HG02852 (cell line): ENCODE measurements at regions not wholly inside any gene's neighbourhood (a gene's known extent, or its start where the extent isn't known, plus 50 kb on each side); places are given as distances from the start of the nearest gene placed in this dataset.
"Not testable (repeated sequence)": the region's sequence is repeated elsewhere in the genome, so short reads cannot be mapped to it uniquely, and the experiment has no call there.

Source experiments
- ATAC-seq: cut with Tn5 transposase; IDR thresholded peaks from one replicate; pipeline ENCODE4 v1.9.1; 2021; ENCODE audit warnings: mild to moderate bottlenecking, moderate library complexity; ENCODE audit not compliant: unreplicated experiment

DNA sequence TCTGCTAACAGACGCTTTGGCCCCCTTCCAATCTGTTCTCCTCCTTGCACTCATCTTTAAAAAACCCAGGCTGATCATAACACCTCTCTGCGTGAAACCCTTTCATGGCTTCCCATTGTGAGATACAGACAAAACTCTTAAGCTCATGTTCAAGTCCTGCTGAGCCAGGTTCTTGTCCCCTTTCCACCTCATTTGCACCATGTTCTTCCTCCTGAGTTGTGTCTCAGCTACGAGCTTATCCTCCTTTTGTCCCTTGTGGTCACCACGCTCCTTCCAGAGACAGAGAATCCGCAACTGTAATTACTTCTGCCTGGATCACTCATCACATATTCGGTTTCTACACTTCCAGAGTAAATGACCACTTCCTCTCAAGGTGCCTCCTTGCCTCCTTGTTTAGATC, 238.8 kb downstream of the ACTR3 start:
- ATAC-seq = no peak

DNA sequence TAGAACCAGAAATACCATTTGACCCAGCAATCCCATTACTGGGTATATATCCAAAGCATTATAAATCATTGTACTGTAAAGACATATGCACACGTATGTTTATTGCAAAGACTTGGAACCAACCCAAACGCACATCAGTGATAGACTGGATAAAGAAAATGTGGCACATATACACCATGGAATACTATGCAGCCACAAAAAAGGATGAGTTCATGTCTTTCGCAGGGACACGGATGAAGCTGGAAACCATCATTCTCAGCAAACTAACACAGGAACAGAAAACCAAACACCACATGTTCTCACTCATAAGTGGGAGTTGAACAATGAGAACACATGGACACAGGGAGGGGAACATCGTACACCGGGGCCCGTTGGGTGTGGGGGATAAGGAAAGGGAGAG, 242.2 kb downstream of the ACTR3 start:
- ATAC-seq = not testable (repeated sequence)

DNA sequence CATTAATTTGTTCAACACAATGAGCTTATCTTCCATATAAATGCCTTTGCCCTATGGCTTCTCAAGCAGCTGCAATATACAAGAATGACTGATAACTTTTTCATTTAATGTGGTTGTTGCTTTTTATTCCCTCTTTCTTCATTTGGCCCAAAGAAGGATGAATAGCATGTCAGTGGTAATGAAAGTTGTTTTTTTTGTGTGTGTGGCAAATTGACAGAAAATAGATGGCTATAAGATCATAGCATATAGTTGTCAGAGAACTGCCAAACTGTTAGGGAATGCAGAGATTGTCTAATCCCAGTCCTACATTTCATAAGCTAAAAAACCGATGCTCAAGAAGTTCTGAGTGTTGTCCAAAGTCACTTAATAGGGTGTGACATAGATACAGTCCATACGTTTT, 244.3 kb downstream of the ACTR3 start:
- no peak for ATAC-seq

DNA sequence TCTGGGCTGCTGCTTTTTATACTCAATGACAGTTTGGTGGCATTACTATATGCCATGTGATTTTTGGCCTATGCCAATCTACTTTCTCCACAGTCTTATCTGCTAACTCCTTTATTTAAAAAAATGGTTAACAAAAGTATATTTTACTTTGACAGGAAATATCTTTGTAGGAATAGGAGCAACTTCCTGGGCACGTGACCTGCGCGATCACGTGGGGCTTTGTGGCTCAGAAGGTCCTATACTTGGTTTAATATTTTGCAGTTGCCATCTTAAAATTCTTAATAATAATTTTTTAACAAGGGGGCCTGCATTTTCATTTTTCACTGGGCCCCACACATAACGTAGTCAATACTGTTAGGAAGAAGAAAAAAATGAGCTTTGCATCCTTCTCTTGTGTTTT, 249.7 kb downstream of the ACTR3 start:
- no peak for ATAC-seq

DNA sequence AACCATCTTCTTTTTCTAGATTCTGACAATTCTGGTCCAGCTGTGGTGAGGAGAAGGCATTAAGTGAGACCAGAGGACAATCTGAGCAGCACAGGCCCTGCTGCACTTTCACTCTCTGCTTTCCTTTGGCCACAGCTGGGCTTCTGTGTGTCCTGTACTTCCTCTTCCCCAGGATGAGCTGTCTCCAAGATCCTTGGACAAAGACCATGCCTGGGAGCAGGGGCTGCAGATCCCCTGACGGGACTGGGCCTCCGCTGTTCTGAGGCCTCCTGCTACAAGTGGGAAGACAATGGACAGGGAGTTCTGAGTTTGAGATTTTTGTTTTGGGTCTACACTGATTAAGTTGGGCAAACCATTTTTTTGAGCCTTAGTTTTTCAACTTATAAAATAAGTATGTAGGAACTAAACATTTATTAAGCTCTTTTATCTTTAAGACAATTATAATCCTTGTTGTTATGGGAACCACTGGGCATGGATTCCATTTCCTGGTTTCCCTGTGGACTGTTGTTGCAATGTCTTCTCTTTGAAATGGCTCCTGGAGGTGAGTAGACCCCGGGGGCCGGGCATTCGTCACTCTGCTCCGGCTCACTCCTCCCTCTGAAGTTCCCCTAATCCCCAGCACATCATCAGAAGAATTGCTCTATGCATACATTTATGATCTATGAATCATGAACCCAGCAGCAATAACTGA, 266.6 kb downstream of the ACTR3 start:
- ATAC-seq = no peak

DNA sequence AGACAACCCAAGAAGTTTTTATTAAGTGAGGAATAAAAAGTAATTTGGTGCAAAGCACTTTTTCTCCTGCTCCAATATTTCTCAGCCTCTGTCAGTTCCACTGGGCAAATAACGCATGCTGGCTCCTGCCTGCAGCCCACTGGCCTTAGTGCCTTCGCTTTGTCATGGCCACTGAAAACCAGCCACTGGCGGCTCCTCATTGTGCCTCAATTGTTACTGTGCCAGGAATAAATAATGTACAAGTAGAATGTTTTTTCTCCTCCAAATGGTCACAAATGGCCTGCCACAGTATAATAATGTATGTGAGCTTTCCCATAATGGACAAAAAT, 267.1 kb downstream of the ACTR3 start:
- no peak for ATAC-seq

DNA sequence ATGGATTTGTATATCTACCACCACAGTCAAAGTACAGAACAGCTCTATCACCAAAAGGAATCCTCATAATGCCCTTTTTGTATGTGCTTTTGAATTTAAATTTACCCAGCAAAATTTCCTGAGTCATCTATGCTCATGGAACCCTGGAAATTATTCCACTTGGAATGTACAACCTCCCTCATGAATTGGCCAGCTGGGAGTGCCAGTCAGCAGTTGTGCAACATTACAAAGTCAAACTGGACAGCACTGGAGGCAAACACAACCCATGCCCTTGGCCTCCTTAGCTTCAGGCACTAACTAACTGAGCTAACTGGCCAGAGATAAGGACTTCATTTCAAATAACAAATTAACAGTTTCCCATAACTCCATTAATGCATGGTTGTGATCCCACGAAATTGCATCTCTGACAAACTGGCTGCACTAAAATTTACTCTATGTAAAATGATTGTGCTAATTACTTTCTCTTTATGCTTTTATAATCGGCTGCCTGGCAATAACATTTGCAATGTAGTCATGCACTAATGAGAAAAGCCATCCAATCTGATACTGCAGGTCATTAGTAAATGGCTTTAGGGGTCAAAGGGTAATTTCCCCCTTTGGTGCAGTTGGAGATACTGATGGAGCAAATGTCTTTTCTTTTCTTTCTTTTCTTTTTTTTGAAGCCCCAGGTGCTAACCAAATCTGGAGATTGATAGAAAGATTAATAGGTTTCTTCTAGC, 270.5 kb downstream of the ACTR3 start:
- ATAC-seq = no peak

DNA sequence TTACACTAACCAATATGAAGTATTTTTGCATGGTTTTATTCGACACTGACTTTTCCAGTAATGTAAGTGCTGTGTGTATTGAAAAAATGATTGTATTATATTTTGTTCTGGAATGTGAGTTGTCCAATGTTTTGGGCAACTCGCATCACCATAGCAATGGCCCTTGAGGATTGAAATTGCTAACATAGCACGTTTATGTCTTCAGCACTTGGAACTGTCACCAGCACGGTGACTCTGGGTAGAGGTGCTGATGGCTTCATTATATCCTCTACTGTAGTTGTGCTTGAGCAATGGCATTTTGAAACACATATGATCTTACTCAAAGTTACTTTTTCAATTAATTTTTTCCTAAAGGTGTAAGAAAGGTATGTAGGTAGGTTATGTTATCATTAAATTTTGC, 271.5 kb downstream of the ACTR3 start:
- no peak for ATAC-seq

DNA sequence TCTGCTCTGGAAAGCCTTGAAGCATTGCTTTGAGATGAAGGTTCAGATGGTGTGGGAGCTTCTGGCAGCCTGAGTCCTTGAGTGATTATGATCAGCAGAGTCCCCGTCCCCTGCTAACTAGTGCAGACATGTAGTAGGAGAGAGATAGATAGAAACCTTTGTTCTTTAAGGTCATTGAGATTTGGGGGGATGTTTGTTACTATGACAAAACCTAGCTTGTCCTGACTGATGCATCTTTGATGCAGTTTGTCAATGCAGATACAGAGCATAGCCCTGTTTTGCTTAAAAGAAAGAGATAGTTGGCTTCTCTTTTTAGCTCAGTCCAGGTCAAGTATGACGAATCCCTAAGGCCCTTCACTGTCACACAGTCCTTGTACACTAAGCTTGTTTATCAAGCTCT, 274.6 kb upstream of the DPP10 start:
- no peak for ATAC-seq

DNA sequence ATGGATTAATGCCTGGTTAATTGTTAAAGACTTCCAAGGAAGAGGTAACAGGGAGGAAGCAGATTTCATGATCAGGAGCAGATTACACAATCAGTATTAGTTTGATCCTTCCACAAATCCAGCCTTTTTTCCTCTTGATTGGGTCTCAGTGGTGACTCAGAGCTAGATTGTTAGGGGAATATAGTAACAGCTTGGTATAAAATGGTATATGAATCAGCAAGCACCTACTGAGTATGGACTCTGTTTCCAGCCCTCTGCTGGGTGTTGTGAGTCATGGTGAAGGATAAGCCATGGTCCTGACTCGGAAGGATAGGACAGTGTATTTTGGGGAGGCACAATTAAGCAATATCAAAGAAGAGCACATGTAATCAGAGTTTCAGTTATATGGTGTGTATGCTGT, 272.4 kb upstream of the DPP10 start:
- ATAC-seq = no peak

DNA sequence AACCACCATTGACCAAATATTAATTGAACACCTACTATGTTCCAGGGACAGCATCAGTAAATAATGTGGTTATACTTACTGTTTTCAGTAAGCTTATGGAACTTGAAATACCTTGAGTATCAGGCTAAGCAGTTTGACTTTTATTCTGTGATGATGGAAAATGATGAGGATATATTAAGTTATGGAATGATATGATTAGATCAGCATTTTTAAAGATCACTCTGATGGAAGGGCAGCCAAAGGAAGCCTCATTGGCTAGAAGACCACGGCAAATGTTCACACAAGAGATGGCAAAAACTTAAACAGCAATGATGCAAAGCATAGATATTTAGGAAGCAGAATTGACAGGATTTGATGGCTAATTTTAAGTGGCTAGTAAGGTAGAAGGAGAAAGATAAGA, 266.9 kb upstream of the DPP10 start:
- ATAC-seq = no peak

DNA sequence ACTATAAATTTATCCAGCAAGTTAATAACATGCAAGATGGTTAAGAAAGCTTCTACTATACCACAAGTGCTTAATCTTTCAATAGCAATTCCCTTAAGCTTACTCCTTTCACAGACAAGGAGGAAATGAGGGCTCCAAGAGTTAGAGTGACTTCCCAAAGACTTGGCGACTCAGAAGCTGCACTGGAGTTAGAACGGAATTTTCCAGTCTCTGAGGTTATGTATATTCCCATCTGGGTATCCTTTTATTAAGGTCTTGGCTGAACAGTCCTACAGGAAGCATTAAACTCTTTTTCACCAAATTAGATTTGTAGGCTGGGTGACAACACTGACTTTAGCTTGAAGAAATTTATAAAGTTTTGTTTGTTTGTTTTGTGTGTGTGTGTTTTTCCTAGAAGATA, 256.9 kb upstream of the DPP10 start:
- no peak for ATAC-seq

DNA sequence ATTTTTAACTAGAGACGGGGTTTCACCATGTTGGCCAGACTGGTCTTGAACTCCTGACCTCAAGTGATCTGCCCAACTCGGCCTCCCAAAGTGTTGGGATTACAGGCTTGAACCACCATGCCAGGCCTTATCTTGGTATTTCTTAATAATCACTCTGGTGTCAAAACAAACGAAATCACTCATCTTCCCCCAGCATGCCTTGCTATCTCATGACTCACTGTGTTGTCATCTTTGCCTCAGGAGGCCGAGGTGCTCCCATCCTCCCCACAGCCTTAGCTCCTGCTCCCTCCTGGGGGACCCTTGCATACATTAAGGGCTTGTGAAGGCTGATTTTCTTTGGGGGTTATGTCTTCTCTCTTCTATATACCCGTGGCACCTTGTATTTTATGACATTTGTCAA, 250.1 kb upstream of the DPP10 start:
- ATAC-seq = no peak

DNA sequence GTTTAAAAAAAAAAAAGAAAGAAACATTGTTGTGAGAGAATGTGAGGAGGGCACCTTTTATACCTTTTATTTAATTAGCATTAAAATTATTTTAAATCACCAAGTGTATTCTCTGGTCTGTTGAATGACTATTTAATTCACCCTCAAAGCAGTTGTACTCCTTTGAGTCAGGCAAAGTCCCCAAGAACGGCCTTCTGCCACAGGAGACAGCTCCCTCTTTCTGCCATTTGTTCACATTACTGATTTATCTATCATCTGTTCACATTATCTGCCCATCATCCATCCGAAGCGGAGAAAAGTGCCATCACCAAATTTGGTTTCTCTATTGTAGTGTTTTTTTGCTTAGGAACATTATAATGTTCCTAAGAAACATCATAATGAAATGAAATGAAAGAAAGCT, 240.7 kb upstream of the DPP10 start:
- ATAC-seq = no peak

DNA sequence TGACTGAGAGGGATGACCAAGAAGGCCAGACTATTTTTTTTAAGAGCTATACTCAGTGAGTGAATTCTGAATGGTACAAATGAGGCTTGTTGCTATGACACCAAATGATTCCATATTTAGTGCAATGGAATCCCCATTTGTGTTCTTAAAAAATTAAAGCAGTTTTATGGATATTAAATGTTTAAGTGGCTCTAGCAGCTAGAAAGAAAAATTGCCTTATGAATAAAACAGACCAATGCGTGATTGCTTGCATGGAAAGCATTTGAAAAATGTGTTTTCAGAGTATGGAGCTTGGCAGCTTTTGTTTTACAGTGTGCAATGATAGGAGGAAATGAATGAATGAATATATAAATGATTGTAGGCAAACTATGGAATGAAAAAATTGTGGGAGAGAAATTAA, 238.8 kb upstream of the DPP10 start:
- no peak for ATAC-seq

DNA sequence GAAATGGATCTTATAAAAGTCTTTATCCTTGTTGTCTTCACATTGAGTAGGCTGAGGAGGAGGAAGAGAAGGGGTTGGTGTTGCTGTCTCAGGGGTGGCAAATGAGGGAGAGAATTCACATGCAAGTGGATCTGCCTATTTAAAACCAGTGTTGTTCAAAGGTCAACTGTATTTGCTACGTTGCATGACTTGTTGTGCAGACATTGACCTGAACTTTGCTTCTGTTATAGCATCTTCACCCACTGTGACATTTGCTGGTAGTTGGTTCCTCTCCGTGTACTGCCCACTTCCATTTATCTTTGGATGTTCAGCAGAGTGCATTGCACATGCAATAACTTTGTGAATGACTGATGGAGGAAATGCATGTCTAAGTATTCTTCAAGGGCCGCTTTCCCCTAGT, 228.6 kb upstream of the DPP10 start:
- no peak for ATAC-seq

DNA sequence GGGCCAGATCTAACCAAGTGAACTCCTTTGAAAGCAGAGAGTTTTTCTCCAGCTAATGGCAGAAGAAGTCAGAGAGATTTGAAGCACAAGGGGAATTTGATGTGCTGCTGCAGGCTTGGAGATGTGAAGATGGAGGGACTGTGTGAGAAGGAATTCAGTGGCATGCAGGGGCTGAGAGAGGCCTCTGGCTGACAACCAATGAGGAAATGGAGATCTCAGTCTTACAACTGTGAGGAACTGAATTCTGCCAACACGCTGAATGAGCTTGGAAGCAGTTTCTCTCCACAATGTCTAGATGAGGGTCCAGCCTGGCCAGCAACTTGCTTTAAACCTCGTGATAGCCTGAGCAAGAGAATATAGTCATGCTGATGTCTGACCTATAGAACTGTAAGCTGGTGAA, 224.1 kb upstream of the DPP10 start:
- no peak for ATAC-seq

DNA sequence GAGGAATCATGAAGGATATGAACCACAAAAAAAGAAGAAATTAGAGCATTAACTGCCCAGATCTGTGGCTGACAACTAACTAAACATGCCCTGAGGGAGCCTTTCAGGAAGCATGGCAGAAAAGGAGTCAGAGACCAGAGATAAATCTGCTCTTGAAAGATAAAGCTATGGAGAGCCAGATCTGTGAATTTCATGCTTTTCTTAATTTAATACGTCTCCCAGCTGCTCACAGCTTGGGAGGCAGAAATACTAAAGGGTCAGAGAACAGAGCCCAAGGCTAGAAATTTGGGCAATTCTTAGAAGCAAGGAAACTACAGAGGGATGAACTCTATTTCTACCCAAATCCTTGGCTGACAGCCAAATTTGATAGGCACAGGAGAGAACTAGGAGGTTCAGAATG, 223.0 kb upstream of the DPP10 start:
- ATAC-seq = no peak

DNA sequence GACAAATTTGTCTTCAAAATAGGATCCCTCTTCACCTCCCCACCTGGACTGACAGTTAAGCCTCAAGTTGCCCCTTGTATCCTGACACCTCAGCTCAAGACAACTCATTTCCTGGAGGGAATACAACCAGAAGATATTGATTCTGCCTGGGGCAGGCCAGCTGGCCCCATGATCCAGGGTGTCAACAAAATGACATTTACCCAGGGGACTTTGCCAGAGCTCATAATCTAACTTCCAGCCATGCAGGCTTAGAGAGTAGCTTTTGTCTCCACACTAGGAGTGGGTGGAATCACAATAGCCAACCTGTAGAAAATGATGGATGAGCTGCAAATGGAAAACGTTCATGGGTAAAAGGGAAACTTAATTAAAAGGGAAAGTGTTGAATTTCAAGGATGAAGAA, 220.1 kb upstream of the DPP10 start:
- ATAC-seq = no peak

DNA sequence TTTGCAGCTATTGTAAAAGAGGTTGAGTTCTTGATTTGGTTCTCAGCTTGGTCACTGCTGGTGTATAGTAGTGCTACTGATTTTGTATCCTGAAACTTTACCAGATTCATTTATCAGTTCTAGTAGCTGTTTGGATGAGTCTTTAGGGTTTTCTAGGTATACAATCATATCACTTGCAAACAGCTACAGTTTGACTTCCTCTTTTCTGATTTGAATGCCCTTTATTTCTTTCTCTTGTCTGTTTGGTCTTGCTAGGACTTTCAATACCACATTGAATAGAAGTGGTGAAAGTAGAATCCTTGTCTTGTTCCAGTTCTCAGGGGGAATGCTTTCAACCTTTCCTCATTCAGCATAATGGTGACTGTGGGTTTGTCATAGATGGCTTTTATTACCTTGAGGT, 210.5 kb upstream of the DPP10 start:
- ATAC-seq = no peak

DNA sequence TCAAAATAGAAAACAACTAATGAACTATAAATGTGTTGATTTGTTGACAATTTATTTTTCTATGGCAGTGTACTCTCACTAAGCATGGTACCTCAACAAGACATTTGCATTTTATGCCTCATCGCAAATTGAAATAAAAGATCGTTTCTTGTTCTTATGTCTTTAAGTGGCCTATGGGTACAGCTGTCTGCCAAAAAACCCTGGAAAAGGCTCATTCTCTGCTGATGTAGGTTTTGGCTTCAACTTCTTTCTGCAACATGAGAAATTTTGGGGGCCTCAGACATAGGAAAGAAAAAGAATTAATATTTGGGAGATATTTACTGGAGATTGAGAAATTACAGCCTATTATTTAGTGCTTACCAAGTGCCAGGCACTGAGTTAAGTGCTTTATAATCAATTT, 205.1 kb upstream of the DPP10 start:
- ATAC-seq = no peak

DNA sequence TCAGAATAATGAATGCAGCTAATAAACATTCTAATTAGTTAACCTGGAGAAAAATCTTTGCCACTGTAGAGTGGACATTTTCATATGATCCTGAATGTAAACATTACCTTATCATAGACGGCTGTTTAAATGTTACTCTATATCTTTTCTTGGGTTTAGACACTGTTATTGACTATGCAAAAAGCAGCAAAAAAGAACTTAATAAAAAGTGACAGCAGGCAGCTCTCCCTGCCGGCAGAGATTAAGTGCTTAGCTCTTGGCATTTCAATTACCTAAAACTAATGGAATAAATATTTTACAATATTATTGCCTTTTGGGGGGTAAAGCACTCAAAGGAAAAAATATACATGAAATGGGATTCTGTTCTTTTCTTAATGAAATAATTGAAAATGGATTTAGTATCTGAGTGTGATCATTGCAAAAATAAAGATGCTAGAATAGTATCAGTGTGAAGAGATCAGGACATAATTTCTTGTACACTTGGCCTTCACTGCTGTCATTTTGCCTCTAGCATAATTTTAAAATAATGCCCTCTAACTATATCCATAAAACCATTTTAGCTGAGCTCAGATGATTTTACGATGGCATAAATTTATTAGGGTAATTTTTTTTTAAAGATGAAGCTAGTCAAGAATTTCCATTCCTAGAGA, 203.4 kb upstream of the DPP10 start:
- ATAC-seq = no peak

DNA sequence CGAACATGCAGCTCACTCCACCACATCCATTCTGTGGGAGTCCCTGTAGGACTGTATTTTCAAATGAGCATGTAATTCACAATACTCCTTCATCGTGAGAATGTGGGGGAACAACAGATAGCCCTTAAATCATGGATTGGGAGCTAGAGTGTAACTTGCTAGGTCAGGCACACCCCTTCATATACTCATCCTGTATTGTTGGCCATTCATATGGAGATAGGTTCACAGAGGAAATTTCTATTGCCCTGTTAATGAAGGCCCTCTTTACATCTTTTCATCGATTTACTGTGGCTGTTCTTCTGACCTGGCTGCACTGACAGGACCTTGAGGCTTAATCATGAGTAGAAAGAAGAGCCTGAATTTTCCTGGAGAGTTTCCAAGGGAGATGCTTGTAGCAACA, 193.8 kb upstream of the DPP10 start:
- ATAC-seq = no peak
